HCT116 (cell line): ENCODE measurements at regions not wholly inside any gene's neighbourhood (a gene's known extent, or its start where the extent isn't known, plus 50 kb on each side); places are given as distances from the start of the nearest gene placed in this dataset.

Experiments
- ATAC-seq: fragments of 200-7000 bp; cut with Tn5 transposase; 2 replicates; pipeline ENCODE4 v1.9.1; 2020; ENCODE audit warnings: mild to moderate bottlenecking, moderate library complexity
- BruUV-seq: library from RNA; stranded (reverse); fragments of 400-500 nt; replicated peaks from 2 replicates; lab custom pipeline; 2021; lab: Mats Ljungman, UMichigan
- CTCF ChIA-PET: fragments of 300-600 bp; sonication (Branson Sonifier 250); formaldehyde crosslinking; loops from one replicate; lab custom pipeline; 2021; ENCODE audit warnings: antibody characterized with exemption; lab: Charles Lee
- POLR2A ChIA-PET: fragments of 300-600, 350-600 bp; sonication (Branson Sonifier 250); formaldehyde crosslinking; loops from one replicate; lab custom pipeline; 2021; ENCODE audit warnings: antibody characterized with exemption; lab: Charles Lee
- RAD21 ChIA-PET, 2 experiments: fragments of 300-600 bp; sonication (Branson Sonifier 250); formaldehyde crosslinking; loops; one replicate each; lab custom pipeline; 2023; ENCODE audit warnings: low total read pairs in 2 of 2; ENCODE audit not compliant: uncharacterized antibody in 2 of 2, unreplicated experiment in 2 of 2, low non-redundant PET in 1 of 2; lab: Charles Lee
- DNase-seq: peaks from one replicate; pipeline ENCODE4 v3.0.0-alpha.2; 2010; ENCODE audit warnings: low read depth, low spot score
- H2AFZ ChIP-seq: fragments of 200-600 bp; shearing (Covaris generic), sonication (generic); 2 replicates; pipeline ENCODE4 v1.6.1; 2017; ENCODE audit warnings: low read depth, mixed run types, mixed read lengths, antibody characterized with exemption, low read length; ENCODE audit not compliant: poor library complexity, severe bottlenecking
- H3K27ac ChIP-seq: 2 replicates; pipeline ENCODE4 v1.5.1; 2012; ENCODE audit warnings: low read depth, low read length
- H3K27me3 ChIP-seq: fragments of 200-600 bp; sonication (generic); 2 replicates; pipeline ENCODE4 v1.6.1; 2016; ENCODE audit warnings: mixed run types, low read length, mixed read lengths; ENCODE audit not compliant: insufficient read depth
- H3K36me3 ChIP-seq, 2 experiments: fragments of 200-500 bp in 1 of 2; fragments of 200-600 bp in 1 of 2; sonication (Bioruptor generic) in 1 of 2; sonication (generic) in 1 of 2; 2 replicates each; pipeline versions ENCODE4 v1.5.1 to v1.6.1; 2014 to 2016; ENCODE audit warnings: low read length in 2 of 2, inconsistent platforms in 1 of 2, mixed read lengths in 1 of 2, mixed run types in 1 of 2; ENCODE audit not compliant: insufficient read depth in 2 of 2, control insufficient read depth in 1 of 2
- H3K4me1 ChIP-seq, 2 experiments: fragments of 200-600 bp in 1 of 2; sonication (generic) in 1 of 2; 2 replicates each; pipeline versions ENCODE4 v1.5.1 to v1.6.1; 2012 to 2017; ENCODE audit warnings: low read length in 2 of 2, inconsistent platforms in 1 of 2, mild to moderate bottlenecking in 1 of 2, mixed read lengths in 1 of 2, mixed run types in 1 of 2, moderate library complexity in 1 of 2; ENCODE audit not compliant: insufficient read depth in 2 of 2, control insufficient read depth in 1 of 2
- H3K4me2 ChIP-seq: fragments of 200-600 bp; sonication (generic); 2 replicates; pipeline ENCODE4 v1.6.1; 2017; ENCODE audit warnings: mixed run types, low read length, mixed read lengths
- H3K4me3 ChIP-seq, 2 experiments: fragments of 200-600 bp in 1 of 2; sonication (generic) in 1 of 2; replicated peaks in 1 of 2; 2 replicates each; pipeline ENCODE4 v1.5.1; 2011 to 2016; ENCODE audit warnings: low read length in 2 of 2, control low read depth in 1 of 2, low read depth in 1 of 2, mild to moderate bottlenecking in 1 of 2, mixed read lengths in 1 of 2, mixed run types in 1 of 2
- H3K79me2 ChIP-seq: fragments of 200-600 bp; sonication (generic); 2 replicates; pipeline ENCODE4 v1.6.1; 2017; ENCODE audit warnings: mild to moderate bottlenecking, mixed run types, low read length, moderate library complexity, mixed read lengths; ENCODE audit not compliant: insufficient read depth
- H3K9ac ChIP-seq: fragments of 200-600 bp; sonication (generic); 2 replicates; pipeline ENCODE4 v1.6.1; 2016; ENCODE audit warnings: low read length, mixed read lengths
- H3K9me2 ChIP-seq: fragments of 200-600 bp; sonication (generic), shearing (Covaris generic); 2 replicates; pipeline ENCODE4 v1.6.1; 2017; ENCODE audit warnings: mixed run types, mild to moderate bottlenecking, moderate library complexity; ENCODE audit not compliant: insufficient read depth
- H3K9me3 ChIP-seq, 2 experiments: fragments of 200-500 bp in 1 of 2; fragments of 200-600 bp in 1 of 2; sonication (Bioruptor generic) in 1 of 2; sonication (generic) in 1 of 2; 2 replicates each; pipeline ENCODE4 v1.6.1; 2014 to 2017; ENCODE audit warnings: low read length in 2 of 2, mixed read lengths in 2 of 2, inconsistent platforms in 1 of 2, low read depth in 1 of 2, mild to moderate bottlenecking in 1 of 2, mixed run types in 1 of 2, moderate library complexity in 1 of 2; ENCODE audit not compliant: control insufficient read depth in 1 of 2, insufficient read depth in 1 of 2
- H4K20me1 ChIP-seq: fragments of 200-600 bp; sonication (generic), shearing (Covaris generic); 2 replicates; pipeline ENCODE4 v1.6.1; 2017; ENCODE audit warnings: mixed run types, mild to moderate bottlenecking, moderate library complexity; ENCODE audit not compliant: insufficient read depth
- CEBPB ChIP-seq: IDR thresholded peaks from 2 replicates; pipeline ENCODE4 v1.6.1; 2012; ENCODE audit warnings: low read depth
- EGR1 ChIP-seq: IDR thresholded peaks from 2 replicates; pipeline ENCODE4 v1.6.1; 2012; ENCODE audit warnings: low read depth
- EZH2 ChIP-seq: fragments of 200-600 bp; sonication (generic); IDR thresholded peaks from 2 replicates; pipeline ENCODE4 v1.6.1; 2017; ENCODE audit warnings: antibody characterized with exemption, mixed run types
- POLR2AphosphoS5 ChIP-seq: IDR thresholded peaks from 2 replicates; pipeline ENCODE4 v1.6.1; 2011; ENCODE audit warnings: mild to moderate bottlenecking, low read depth, low read length, moderate library complexity
- SIN3A ChIP-seq: IDR thresholded peaks from 2 replicates; pipeline ENCODE4 v1.6.1; 2012; ENCODE audit warnings: low read depth
- SP1 ChIP-seq: IDR thresholded peaks from 2 replicates; pipeline ENCODE4 v1.6.1; 2012; ENCODE audit warnings: low read depth
- SRF ChIP-seq: IDR thresholded peaks from 2 replicates; pipeline ENCODE4 v1.6.1; 2012; ENCODE audit warnings: low read depth
- TCF7L2 ChIP-seq: IDR thresholded peaks from 2 replicates; pipeline ENCODE4 v1.7.0; 2011; ENCODE audit warnings: borderline replicate concordance, inconsistent platforms; ENCODE audit not compliant: insufficient read depth, insufficient read length; ENCODE audit errors: extremely low read depth
- YY1 ChIP-seq: IDR thresholded peaks from 2 replicates; pipeline ENCODE4 v1.6.1; 2011; ENCODE audit warnings: low read length, low read depth, moderate library complexity, mild to moderate bottlenecking; ENCODE audit not compliant: insufficient replicate concordance; ENCODE audit errors: extremely low read depth
- intact Hi-C: fragments of 100-400 bp; cut with micrococcal nuclease; formaldehyde crosslinking; loops from 2 replicates; pipeline ENCODE4 v1.10.0; 2022
- TF ChIP-seq, protein P1 (sequence below), 3 experiments: fragments of 200-600 bp in 1 of 3; sonication (generic) in 1 of 3; IDR thresholded peaks in 2 of 3; conservative IDR thresholded peaks in 1 of 3; 2 replicates each; pipeline ENCODE4 v1.5.1; 2012 to 2017; ENCODE audit warnings: low read depth in 2 of 3, low read length in 2 of 3, antibody characterized with exemption in 1 of 3, borderline replicate concordance in 1 of 3, control low read depth in 1 of 3, mild to moderate bottlenecking in 1 of 3, mixed read lengths in 1 of 3, mixed run types in 1 of 3, moderate library complexity in 1 of 3; ENCODE audit not compliant: insufficient read depth in 1 of 3
- TF ChIP-seq, protein P2 (sequence below): IDR thresholded peaks from 2 replicates; pipeline ENCODE4 v1.6.1; 2011; ENCODE audit warnings: mild to moderate bottlenecking, low read length, moderate library complexity; ENCODE audit not compliant: insufficient replicate concordance; ENCODE audit errors: extremely low read depth

DNA sequence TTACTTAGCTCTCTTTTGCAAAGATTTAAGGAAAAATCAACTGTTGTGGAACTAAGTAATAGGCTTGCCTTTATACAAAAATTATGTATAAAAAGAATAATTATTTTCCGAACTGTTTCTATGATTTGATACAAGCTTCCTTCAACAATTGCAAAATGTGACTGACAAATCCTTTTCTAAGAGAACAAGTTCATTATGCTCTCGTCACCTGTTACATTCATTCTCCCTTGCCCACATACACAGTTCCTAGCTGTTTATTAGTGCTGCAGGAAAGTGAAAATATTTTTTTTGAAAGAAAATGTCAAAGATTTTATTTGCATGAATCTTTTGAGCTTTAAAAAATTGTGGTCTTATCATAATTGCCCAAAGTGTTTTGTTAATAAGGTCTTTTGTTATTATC is 466.2 kb downstream of the USP25 start:
- peaks cover 3 to 24% of the 10 kb centered on the region in 2 experiments; a peak in 3 of 4 replicates for H3K9me3 ChIP-seq
- no peak for TF ChIP-seq EGR1
- no peak for TF ChIP-seq SP1
- TF ChIP-seq TCF7L2, result no peak
- no peak for TF ChIP-seq EZH2
- TF ChIP-seq, protein P1, sequence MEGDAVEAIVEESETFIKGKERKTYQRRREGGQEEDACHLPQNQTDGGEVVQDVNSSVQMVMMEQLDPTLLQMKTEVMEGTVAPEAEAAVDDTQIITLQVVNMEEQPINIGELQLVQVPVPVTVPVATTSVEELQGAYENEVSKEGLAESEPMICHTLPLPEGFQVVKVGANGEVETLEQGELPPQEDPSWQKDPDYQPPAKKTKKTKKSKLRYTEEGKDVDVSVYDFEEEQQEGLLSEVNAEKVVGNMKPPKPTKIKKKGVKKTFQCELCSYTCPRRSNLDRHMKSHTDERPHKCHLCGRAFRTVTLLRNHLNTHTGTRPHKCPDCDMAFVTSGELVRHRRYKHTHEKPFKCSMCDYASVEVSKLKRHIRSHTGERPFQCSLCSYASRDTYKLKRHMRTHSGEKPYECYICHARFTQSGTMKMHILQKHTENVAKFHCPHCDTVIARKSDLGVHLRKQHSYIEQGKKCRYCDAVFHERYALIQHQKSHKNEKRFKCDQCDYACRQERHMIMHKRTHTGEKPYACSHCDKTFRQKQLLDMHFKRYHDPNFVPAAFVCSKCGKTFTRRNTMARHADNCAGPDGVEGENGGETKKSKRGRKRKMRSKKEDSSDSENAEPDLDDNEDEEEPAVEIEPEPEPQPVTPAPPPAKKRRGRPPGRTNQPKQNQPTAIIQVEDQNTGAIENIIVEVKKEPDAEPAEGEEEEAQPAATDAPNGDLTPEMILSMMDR (IDR thresholded peaks at IDR 0.05 in 2 of 3, conservative IDR thresholded peaks at IDR 0.05 in 1 of 3; ENCODE audit: borderline replicate concordance in 1 of 3, insufficient read depth in 1 of 3, low read depth in 2 of 3, low read length in 2 of 3), result no peak
- TF ChIP-seq, protein P2, sequence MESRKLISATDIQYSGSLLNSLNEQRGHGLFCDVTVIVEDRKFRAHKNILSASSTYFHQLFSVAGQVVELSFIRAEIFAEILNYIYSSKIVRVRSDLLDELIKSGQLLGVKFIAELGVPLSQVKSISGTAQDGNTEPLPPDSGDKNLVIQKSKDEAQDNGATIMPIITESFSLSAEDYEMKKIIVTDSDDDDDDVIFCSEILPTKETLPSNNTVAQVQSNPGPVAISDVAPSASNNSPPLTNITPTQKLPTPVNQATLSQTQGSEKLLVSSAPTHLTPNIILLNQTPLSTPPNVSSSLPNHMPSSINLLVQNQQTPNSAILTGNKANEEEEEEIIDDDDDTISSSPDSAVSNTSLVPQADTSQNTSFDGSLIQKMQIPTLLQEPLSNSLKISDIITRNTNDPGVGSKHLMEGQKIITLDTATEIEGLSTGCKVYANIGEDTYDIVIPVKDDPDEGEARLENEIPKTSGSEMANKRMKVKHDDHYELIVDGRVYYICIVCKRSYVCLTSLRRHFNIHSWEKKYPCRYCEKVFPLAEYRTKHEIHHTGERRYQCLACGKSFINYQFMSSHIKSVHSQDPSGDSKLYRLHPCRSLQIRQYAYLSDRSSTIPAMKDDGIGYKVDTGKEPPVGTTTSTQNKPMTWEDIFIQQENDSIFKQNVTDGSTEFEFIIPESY, result no peak
- no peak for TF ChIP-seq SIN3A
- TF ChIP-seq POLR2AphosphoS5, result no peak
- no peak for TF ChIP-seq CEBPB
- no peak for TF ChIP-seq SRF
- TF ChIP-seq YY1, result no peak
- no peak overlapping the region for H3K27ac ChIP-seq
- H3K4me1 ChIP-seq, result no peaks in the 10 kb centered on the region
- ATAC-seq (no peak), DNase-seq (no peak)
- no peaks in the 10 kb centered on the region for H3K9me2 ChIP-seq
- H3K4me2 ChIP-seq, result no peak overlapping the region
- H2AFZ ChIP-seq, result no peak overlapping the region
- H3K4me3 ChIP-seq, result no peak overlapping the region
- no peaks in the 10 kb centered on the region for H4K20me1 ChIP-seq
- ChIA-PET CTCF (no interaction called here), POLR2A (no interaction called here), RAD21 (no interaction called here)
- no peak overlapping the region for H3K9ac ChIP-seq
- no peaks in the 10 kb centered on the region for H3K27me3 ChIP-seq
- BruUV-seq, result no TSS peak
- H3K79me2 ChIP-seq, result no peaks in the 10 kb centered on the region
- intact Hi-C loops, result no loop called here
- H3K36me3 ChIP-seq, result no peaks in the 10 kb centered on the region
